ENCODE measurements at regions not wholly inside any gene's neighbourhood (a gene's known extent, or its start where the extent isn't known, plus 50 kb on each side); places are given as distances from the start of the nearest gene placed in this dataset.

DNA sequence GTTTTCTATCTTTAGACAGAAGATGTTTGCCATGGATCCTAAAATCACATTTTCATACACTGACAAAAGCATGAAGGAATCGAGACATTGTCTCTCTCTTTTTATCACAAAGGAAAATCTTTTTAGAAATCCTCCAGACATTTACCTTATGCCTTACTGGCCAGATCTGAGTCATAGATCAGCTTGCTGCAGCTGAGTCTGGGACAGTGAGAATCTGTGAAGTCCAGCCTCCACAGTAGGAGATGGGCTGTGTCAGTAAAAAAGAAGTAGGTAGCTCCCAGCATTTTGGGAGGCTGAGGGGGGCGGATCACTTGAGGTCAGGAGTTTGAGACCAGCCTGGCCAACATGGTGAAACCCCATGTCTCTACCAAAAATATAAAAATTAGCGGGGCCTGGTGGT lies 333.4 kb upstream of the ZNF462 start:
- DNase-seq (ENCODE audit: low read depth, low spot score) = no peak
- no peak overlapping the region for H3K4me3 ChIP-seq (ENCODE audit: low read depth, low read length)
- TF ChIP-seq, protein P1, sequence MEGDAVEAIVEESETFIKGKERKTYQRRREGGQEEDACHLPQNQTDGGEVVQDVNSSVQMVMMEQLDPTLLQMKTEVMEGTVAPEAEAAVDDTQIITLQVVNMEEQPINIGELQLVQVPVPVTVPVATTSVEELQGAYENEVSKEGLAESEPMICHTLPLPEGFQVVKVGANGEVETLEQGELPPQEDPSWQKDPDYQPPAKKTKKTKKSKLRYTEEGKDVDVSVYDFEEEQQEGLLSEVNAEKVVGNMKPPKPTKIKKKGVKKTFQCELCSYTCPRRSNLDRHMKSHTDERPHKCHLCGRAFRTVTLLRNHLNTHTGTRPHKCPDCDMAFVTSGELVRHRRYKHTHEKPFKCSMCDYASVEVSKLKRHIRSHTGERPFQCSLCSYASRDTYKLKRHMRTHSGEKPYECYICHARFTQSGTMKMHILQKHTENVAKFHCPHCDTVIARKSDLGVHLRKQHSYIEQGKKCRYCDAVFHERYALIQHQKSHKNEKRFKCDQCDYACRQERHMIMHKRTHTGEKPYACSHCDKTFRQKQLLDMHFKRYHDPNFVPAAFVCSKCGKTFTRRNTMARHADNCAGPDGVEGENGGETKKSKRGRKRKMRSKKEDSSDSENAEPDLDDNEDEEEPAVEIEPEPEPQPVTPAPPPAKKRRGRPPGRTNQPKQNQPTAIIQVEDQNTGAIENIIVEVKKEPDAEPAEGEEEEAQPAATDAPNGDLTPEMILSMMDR (IDR thresholded peaks at IDR 0.05; ENCODE audit: low read depth, low read length) = no peak
- in situ Hi-C loops (cut with HindIII; ENCODE audit: low sequenced_read_pairs) = no loop called here

DNA sequence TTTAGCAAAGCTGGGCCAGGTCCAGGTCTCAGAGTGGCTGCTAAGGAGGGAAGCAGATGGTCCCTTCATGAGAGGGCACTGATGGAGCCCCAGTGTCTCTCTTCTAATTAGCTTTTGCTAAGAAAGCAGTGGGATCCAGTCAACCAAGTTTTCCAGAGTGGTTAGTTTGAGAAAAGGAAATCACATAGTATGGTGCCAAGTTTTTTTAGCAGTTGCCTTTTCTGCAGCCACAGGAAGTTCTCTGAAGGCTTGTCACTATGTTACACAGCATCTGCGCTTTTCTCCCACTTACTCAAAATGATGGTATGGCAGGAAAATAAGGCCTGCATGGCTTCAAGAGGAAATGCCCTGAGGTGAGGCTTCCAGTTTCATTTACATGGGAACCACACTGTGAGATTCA lies 331.5 kb upstream of the ZNF462 start:
- DNase-seq (ENCODE audit: low read depth, low spot score) = no peak
- TF ChIP-seq, protein P1 (IDR thresholded peaks at IDR 0.05; ENCODE audit: low read depth, low read length) = no peak
- in situ Hi-C loops (cut with HindIII; ENCODE audit: low sequenced_read_pairs) = no loop called here
- H3K4me3 ChIP-seq (ENCODE audit: low read depth, low read length) = no peak overlapping the region

DNA sequence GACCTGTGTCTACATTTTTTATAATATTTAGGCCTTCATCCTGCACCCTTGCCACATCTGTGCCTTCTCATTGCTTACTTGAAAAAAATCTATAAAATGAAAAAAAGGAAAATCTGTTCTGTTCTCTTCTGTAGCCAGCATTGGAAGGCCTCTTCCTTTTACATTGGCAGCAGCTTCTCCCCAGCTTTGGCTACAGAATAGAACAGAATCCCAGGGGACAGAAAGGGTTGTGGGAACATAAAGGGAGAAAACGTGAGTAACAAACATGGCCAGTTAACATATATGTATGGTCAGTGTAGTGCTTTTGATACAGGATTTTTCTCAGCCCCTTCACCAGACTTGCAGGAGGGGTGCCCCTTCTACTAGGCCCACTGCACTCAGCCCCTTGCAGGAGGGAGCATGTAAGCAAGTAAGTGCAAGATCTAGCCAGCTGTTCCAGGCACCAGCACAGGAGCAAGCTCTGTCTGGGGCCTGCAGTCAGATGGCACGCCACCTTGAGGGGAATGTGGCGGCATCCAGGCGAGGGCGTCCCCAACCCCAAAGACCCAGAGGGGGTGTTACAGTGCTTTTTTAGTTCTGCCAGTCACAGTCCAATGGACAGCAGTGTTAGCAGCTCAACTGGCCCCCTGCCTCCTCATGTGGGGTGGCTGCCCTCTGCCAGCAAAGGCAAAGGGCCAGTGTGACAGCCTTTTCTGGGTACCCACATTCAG lies 330.5 kb upstream of the ZNF462 start:
- TF ChIP-seq, protein P1 (IDR thresholded peaks at IDR 0.05; ENCODE audit: low read depth, low read length) = no peak
- H3K4me3 ChIP-seq (ENCODE audit: low read depth, low read length) = no peak overlapping the region
- in situ Hi-C loops (cut with HindIII; ENCODE audit: low sequenced_read_pairs) = no loop called here
- no peak for DNase-seq (ENCODE audit: low read depth, low spot score)

DNA sequence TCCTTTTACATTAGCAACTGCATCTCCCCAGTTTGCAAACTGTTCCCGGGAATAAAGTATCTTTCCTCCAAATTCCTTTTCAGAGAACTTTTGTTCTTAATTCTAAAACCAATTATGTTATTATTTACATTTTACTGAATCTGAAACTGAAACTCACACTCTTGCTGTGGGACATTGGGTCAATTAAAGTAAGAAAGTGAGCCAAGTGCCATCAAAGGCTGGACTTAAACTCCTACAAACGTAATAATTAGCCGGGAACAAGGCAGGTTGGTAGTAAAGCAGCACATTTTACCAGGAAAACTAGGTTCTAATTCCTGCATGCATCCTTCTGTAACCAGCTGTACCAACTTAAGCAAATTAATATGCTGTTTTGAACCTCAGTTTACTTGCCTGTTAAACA lies 328.2 kb upstream of the ZNF462 start:
- no peak for DNase-seq (ENCODE audit: low read depth, low spot score)
- in situ Hi-C loops (cut with HindIII; ENCODE audit: low sequenced_read_pairs) = no loop called here
- TF ChIP-seq, protein P1 (IDR thresholded peaks at IDR 0.05; ENCODE audit: low read depth, low read length) = no peak
- H3K4me3 ChIP-seq (ENCODE audit: low read depth, low read length) = no peak overlapping the region

DNA sequence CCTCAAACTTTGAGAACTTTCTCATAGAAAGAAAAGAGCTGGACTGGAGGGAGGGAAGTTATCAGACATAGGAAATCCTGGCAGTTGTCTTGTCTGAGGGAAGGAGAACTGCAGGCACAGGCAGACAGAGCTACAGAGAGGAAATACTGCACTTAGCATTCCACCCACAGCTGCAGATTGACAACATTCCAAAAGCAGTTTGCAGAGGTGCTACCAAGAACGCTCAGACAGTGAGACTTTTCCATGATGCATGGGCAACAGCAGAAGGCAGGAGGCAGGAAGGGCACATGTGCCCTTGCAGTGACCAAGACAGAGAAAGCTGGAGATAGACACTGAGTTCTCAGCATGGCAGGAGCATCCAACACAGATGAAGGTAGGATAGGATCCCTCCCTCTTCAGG lies 327.5 kb upstream of the ZNF462 start:
- no peak for DNase-seq (ENCODE audit: low read depth, low spot score)
- H3K4me3 ChIP-seq (ENCODE audit: low read depth, low read length) = no peak overlapping the region
- in situ Hi-C loops (cut with HindIII; ENCODE audit: low sequenced_read_pairs) = no loop called here
- TF ChIP-seq, protein P1 (IDR thresholded peaks at IDR 0.05; ENCODE audit: low read depth, low read length) = no peak

DNA sequence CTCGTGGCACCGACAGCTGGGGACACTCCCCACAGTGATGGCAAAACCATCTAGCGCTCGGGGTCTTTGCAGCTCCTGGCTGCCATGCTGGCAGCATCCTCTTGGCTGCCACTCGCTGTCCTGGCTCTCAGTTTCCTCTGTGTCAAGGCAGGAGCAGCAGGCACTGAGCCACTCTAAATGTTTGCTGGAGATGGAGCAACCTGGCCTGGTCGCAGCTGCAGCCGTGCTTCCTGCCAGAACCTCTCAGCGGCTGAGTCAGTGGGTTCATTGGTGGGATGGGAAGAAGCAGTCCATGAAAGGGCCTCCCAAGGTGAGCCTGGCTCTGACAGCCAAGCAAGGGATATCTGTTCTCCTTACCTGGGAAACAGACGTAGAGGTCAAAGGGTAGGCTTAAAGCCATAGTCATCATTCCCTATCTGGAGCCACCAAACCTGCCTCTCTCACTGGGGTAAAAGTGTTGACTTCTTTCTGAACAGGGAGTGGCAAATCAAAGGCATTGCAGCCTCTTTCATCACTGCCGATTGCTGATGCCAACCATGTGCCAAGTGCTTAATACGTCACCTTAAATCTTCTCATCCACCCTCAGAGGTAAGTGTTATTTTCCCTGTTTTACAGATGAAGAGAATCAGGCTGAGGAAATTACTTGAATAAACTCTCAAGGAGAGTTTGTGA lies 304.8 kb upstream of the ZNF462 start:
- in situ Hi-C loops (cut with HindIII; ENCODE audit: low sequenced_read_pairs) = no loop called here
- TF ChIP-seq, protein P1 (IDR thresholded peaks at IDR 0.05; ENCODE audit: low read depth, low read length) = no peak
- DNase-seq (ENCODE audit: low read depth, low spot score) = no peak
- H3K4me3 ChIP-seq (ENCODE audit: low read depth, low read length) = no peak overlapping the region

All from astrocyte of the spinal cord (primary cell).